ENCODE measurements at regions not wholly inside any gene's neighbourhood (a gene's known extent, or its start where the extent isn't known, plus 50 kb on each side); places are given as distances from the start of the nearest gene placed in this dataset.

- TF ChIP-seq CTCF (IDR thresholded peaks at IDR 0.05) (no peak), POLR2A (IDR thresholded peaks at IDR 0.05) (no peak)
These were observed 80.1 kb downstream of the EOMES start for GRCh38 chr3:27641888-27642601.

Measured in body of pancreas (tissue), 4 donors.